Kidney epithelial cell (primary cell): ENCODE measurements at regions not wholly inside any gene's neighbourhood (a gene's known extent, or its start where the extent isn't known, plus 50 kb on each side); places are given as distances from the start of the nearest gene placed in this dataset.

Source experiments
- DNase-seq: peaks from one replicate; pipeline ENCODE4 v3.0.0-alpha.2; 2010; ENCODE audit warnings: low read depth
- H3K27me3 ChIP-seq: 2 replicates; pipeline ENCODE4 v1.6.0; 2011; ENCODE audit warnings: low read length; ENCODE audit not compliant: control insufficient read depth, insufficient read depth
- H3K36me3 ChIP-seq: 2 replicates; pipeline ENCODE4 v1.5.1; 2011; ENCODE audit warnings: low read length; ENCODE audit not compliant: control insufficient read depth, insufficient read depth
- H3K4me3 ChIP-seq: 2 replicates; pipeline ENCODE4 v1.5.1; 2011; ENCODE audit warnings: low read depth, mild to moderate bottlenecking, control low read depth, low read length
- CTCF ChIP-seq: IDR thresholded peaks from 2 replicates; pipeline ENCODE4 v1.5.1; 2011; ENCODE audit warnings: mild to moderate bottlenecking, moderate library complexity, low read length, control low read depth, inconsistent platforms; ENCODE audit not compliant: insufficient read depth, poor library complexity, severe bottlenecking

- no peak for DNase-seq
- no peaks in the 10 kb centered on the region for H3K27me3 ChIP-seq
- H3K4me3 ChIP-seq = no peak overlapping the region
- H3K36me3 ChIP-seq = no peaks in the 10 kb centered on the region
- TF ChIP-seq CTCF = no peak
These were observed 357.4 kb downstream of the RSL24D1 start for GRCh38 chr15:54839379-54839778.

- Histone ChIP-seq H3K36me3 (no peaks in the 10 kb centered on the region), H3K27me3 (no peaks in the 10 kb centered on the region), H3K4me3 (no peak overlapping the region)
- DNase-seq = no peak
- no peak for TF ChIP-seq CTCF
These were observed 360.5 kb downstream of the RSL24D1 start for GRCh38 chr15:54836052-54836795.

- Histone ChIP-seq H3K4me3 (no peak overlapping the region), H3K36me3 (no peaks in the 10 kb centered on the region), H3K27me3 (no peaks in the 10 kb centered on the region)
- no peak for DNase-seq
- no peak for TF ChIP-seq CTCF
These were observed 366.9 kb downstream of the RSL24D1 start for GRCh38 chr15:54829821-54830220.

GRCh38 chr15:54820811-54821210 lies 375.9 kb downstream of the RSL24D1 start:
- no peak for TF ChIP-seq CTCF
- no peak for DNase-seq
- Histone ChIP-seq H3K4me3 (no peak overlapping the region), H3K36me3 (no peaks in the 10 kb centered on the region), H3K27me3 (no peaks in the 10 kb centered on the region)

- no peaks in the 10 kb centered on the region for H3K27me3 ChIP-seq
- H3K4me3 ChIP-seq = no peak overlapping the region
- H3K36me3 ChIP-seq = no peaks in the 10 kb centered on the region
- TF ChIP-seq CTCF = no peak
- no peak for DNase-seq
These were observed 376.6 kb downstream of the RSL24D1 start for GRCh38 chr15:54820098-54820497.

- no peak for TF ChIP-seq CTCF
- DNase-seq = no peak
- H3K27me3 ChIP-seq = no peaks in the 10 kb centered on the region
- no peak overlapping the region for H3K4me3 ChIP-seq
- no peaks in the 10 kb centered on the region for H3K36me3 ChIP-seq
These were observed 380.3 kb downstream of the RSL24D1 start for GRCh38 chr15:54816401-54816800.
